Activated T-helper 17 cell treated with anti-CD3 and anti-CD28 coated beads, Interleukin-2, amount 50 U/mL, for 72 hours (primary cell): ENCODE measurements at regions not wholly inside any gene's neighbourhood (a gene's known extent, or its start where the extent isn't known, plus 50 kb on each side); places are given as distances from the start of the nearest gene placed in this dataset.
"Not testable (repeated sequence)": the region's sequence is repeated elsewhere in the genome, so short reads cannot be mapped to it uniquely, and the experiment has no call there.

ENCODE experiments used
- ATAC-seq: fragments of 150-1000 bp; cut with Tn5 transposase; replicated peaks from 2 replicates; pipeline ENCODE4 v1.10.0; 2021; ENCODE audit warnings: mild to moderate bottlenecking, moderate library complexity
- H3K27ac Mint-ChIP-seq: one replicate; pipeline ENCODE4 v1.8.0; 2022; ENCODE audit warnings: mixed read lengths
- H3K27me3 Mint-ChIP-seq: one replicate; pipeline ENCODE4 v1.8.0; 2022; ENCODE audit warnings: mixed read lengths
- H3K36me3 Mint-ChIP-seq: one replicate; pipeline ENCODE4 v1.8.0; 2022; ENCODE audit warnings: low read depth, mild to moderate bottlenecking, mixed read lengths
- H3K4me1 Mint-ChIP-seq: one replicate; pipeline ENCODE4 v1.8.0; 2022; ENCODE audit warnings: mixed read lengths
- H3K4me3 Mint-ChIP-seq: one replicate; pipeline ENCODE4 v1.8.0; 2022; ENCODE audit warnings: mild to moderate bottlenecking, mixed read lengths
- H3K9me3 Mint-ChIP-seq: one replicate; pipeline ENCODE4 v1.8.0; 2022; ENCODE audit warnings: mixed read lengths

DNA sequence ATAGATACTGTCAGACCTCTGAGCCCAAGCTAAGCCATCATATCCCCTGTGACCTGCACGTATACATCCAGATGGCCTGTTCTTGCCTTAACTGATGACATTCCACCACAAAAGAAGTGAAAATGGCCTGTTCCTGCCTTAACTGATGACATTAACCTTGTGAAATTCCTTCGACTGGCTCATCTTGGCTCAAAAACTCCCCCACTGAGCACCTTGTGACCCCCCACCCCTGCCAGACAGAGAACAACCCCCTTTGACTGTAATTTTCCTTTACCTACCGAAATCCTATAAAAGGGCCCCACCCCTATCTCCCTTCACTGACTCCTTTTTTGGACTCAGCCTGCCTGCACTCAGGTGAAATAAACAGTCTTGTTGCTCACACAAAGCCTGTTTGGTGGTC, 1114.2 kb downstream of the STIM2 start:
- not testable (repeated sequence) for H3K4me1 Mint-ChIP-seq, ATAC-seq, H3K36me3 Mint-ChIP-seq, H3K27me3 Mint-ChIP-seq, H3K4me3 Mint-ChIP-seq, H3K27ac Mint-ChIP-seq
- H3K9me3 Mint-ChIP-seq, result peaks cover 20% of the 10 kb centered on the region

DNA sequence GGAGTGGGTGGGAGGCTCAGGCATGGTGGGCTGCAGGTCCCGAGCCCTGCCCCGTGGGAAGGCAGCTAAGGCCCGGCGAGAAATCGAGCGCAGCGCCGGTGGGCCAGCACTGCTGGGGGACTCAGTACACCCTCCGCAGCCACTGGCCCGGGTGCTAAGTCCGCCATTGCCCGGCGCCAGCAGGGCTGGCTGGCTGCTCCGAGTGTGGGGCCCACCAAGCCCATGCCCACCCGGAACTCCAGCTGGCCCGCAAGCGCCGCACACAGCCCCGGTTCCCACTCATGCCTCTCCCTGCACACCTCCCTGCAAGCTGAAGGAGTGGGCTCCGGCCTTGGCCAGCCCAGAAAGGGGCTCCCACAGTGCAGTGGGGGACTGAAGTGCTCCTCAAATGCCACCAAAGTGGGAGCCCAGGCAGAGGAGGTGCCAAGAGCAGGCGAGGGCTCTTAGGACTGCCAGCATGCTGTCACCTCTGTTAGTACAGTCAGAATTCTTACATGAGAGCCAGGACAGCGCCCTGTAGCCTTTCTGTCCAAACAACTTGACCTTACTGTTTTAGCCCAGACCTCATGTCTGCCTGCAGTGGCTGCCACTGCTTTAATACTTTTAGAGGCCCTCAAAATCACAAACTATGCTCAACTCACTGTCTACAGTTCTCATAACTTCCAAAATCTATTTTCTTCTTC, 1117.9 kb downstream of the STIM2 start:
- H3K4me3 Mint-ChIP-seq, H3K4me1 Mint-ChIP-seq, H3K27me3 Mint-ChIP-seq, ATAC-seq, H3K36me3 Mint-ChIP-seq, H3K27ac Mint-ChIP-seq: not testable (repeated sequence)
- peaks cover 17% of the 10 kb centered on the region for H3K9me3 Mint-ChIP-seq

DNA sequence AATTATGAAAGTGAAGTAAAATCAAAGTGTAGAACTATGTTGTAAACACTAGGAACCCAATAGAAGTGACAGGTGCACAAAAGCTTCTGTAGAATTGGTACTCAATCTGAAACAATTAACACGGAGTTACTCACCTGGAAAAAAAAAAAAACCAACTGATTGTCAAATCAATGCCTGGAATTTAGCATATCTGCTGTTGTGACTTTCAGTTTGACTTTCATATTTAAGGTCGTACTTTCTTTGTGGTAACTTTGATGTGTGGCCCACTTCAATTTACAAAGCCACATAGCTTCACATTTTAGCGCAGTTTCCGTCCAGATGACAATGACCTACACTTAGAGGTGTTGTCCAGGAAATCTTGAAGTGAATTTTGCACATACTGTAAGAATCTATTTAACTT, 1124.9 kb downstream of the STIM2 start:
- ATAC-seq, result no peak
- H3K9me3 Mint-ChIP-seq, result no peaks in the 10 kb centered on the region
- H3K4me3 Mint-ChIP-seq, result no peak overlapping the region
- no peaks in the 10 kb centered on the region for H3K36me3 Mint-ChIP-seq
- H3K27ac Mint-ChIP-seq, result no peak overlapping the region
- H3K4me1 Mint-ChIP-seq, result no peaks in the 10 kb centered on the region
- H3K27me3 Mint-ChIP-seq, result no peaks in the 10 kb centered on the region

DNA sequence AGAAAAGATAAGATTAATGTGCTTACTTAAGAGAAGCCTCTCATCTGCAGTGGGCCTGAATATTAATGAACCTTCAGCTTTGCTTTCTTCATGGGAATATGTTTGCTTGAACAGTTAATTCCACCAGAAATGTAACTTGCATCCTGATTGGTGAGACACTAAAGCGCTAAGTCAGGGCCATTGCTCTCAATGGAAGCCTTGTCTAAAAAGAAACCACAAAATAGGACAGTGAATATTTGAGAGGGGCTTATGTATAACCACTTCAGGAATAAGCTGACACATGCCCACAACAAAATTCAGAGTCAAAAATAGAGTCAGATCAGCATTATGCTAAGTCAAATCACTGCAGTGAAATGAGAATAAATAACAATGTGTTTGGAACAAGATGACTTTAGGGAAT, 1125.8 kb downstream of the STIM2 start:
- Mint-ChIP-seq H3K4me3 (no peak overlapping the region), H3K27me3 (no peaks in the 10 kb centered on the region), H3K9me3 (no peaks in the 10 kb centered on the region), H3K36me3 (no peaks in the 10 kb centered on the region), H3K27ac (no peak overlapping the region), H3K4me1 (no peaks in the 10 kb centered on the region)
- no peak for ATAC-seq

DNA sequence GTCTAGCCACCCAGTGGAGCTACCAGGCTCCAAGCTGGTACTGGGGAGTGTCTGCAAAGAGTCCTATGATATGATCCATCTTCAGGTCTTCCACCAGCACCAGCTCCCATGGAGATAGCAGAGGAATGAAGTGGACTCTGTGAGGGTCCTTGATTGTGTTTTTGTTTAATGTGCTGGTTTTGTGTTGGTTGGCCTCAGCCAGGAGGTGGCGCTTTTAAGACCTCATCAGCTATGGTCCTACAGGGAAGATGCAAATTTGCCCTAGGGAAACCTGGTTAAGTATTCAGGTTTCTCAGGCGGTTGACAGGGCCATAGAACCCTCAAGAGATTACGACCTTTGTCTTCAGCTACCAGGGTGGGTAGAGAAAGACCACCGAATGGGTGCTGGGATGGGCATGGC, 1141.1 kb downstream of the STIM2 start:
- Mint-ChIP-seq H3K27ac (no peak overlapping the region), H3K9me3 (no peaks in the 10 kb centered on the region), H3K27me3 (no peaks in the 10 kb centered on the region), H3K4me1 (no peaks in the 10 kb centered on the region), H3K36me3 (no peaks in the 10 kb centered on the region), H3K4me3 (no peak overlapping the region)
- ATAC-seq, result no peak

DNA sequence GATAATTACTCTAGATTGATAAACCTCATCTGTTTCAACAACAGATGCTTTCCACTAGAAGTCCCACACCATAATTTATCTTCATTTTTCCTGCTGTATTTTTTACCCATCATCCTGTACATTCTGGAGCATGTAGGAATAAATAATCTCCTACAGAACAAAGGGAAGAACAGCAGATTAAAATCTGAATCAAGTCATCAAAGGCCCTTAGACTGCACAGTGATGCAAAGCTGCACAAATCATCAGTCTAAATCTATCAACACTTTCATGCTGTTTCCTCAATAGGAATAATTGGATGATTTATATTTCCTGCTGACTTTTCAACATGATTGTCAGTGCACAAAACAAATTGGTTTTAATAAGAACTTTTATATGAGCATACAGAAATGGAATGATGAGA, 1143.9 kb downstream of the STIM2 start:
- H3K4me1 Mint-ChIP-seq, result no peaks in the 10 kb centered on the region

DNA sequence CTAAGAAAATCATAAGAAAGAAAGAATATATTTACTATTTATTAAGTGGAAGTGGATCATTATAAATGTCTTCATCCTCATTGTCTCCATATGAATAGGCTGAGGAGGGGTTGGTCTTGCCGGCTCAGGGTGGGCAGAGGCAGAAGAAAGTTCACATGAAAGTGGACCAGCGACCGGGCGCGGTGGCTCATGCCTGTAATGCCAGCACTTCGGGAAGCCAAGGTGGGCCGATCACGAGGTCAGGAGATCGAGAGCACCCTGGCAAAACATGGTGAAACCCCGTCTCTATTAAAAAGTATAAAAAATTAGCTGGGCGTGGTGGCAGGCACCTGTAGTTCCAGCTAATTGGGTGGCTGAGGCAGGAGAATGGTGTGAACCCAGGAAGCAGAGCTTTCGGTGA, 1145.4 kb downstream of the STIM2 start:
- H3K4me3 Mint-ChIP-seq, result no peak overlapping the region
- ATAC-seq, result no peak
- H3K27ac Mint-ChIP-seq, result no peak overlapping the region

More for the DNA sequence above, 1143.9 kb downstream of the STIM2 start:
- no peaks in the 10 kb centered on the region for H3K36me3 Mint-ChIP-seq
- H3K4me3 Mint-ChIP-seq, result no peak overlapping the region
- ATAC-seq, result no peak
- H3K9me3 Mint-ChIP-seq, result no peaks in the 10 kb centered on the region
- H3K27ac Mint-ChIP-seq, result no peak overlapping the region
- no peaks in the 10 kb centered on the region for H3K27me3 Mint-ChIP-seq

DNA sequence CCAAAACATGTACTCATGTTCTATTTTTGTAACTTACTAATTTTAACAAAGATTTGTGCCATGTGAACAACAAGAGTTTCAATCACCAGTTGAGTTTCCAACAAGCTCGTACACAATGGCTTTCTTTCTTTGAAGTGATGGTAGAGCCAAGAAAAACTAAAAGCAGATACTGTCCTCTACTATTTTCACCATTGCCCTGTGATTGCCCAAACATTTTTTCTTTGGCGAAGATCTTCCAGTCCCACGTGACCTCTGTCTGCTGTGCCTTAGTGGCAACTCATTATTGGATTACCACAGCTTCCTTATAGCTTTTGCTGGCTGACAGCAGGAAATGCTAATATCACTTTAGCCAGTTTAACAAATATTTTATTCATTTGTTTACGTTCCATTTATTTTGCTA, 1147.1 kb downstream of the STIM2 start:
- no peak overlapping the region for H3K4me3 Mint-ChIP-seq
- no peaks in the 10 kb centered on the region for H3K36me3 Mint-ChIP-seq
- no peak overlapping the region for H3K27ac Mint-ChIP-seq
- H3K9me3 Mint-ChIP-seq, result peaks cover 3% of the 10 kb centered on the region
- H3K4me1 Mint-ChIP-seq, result no peaks in the 10 kb centered on the region
- no peak for ATAC-seq
- H3K27me3 Mint-ChIP-seq, result no peaks in the 10 kb centered on the region

More for the DNA sequence above, 1145.4 kb downstream of the STIM2 start:
- Mint-ChIP-seq H3K9me3 (peaks cover 3% of the 10 kb centered on the region), H3K36me3 (no peaks in the 10 kb centered on the region), H3K4me1 (no peaks in the 10 kb centered on the region), H3K27me3 (no peaks in the 10 kb centered on the region)

DNA sequence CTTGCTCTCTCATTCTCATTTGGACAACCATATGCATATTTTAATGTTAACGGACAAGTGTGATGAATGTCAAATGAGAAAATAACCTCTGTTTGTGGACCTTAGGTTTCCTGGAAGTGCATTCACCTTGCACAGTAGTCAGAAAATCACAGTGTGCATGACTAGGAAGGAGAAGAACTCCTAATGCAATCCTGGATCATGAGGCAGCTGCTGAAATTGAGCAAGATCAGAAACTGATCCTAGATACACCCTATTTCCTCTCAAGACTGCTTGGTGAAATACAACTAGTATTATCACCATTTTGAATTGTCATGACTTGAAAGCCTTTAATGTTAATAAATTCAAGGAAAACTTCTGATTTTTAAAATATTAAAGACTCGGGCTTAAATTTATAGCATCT, 1148.9 kb downstream of the STIM2 start:
- ATAC-seq, result no peak
- no peak overlapping the region for H3K4me3 Mint-ChIP-seq
- H3K9me3 Mint-ChIP-seq, result peaks cover 3% of the 10 kb centered on the region
- H3K4me1 Mint-ChIP-seq, result no peaks in the 10 kb centered on the region
- H3K36me3 Mint-ChIP-seq, result no peaks in the 10 kb centered on the region
- H3K27ac Mint-ChIP-seq, result no peak overlapping the region
- no peaks in the 10 kb centered on the region for H3K27me3 Mint-ChIP-seq

DNA sequence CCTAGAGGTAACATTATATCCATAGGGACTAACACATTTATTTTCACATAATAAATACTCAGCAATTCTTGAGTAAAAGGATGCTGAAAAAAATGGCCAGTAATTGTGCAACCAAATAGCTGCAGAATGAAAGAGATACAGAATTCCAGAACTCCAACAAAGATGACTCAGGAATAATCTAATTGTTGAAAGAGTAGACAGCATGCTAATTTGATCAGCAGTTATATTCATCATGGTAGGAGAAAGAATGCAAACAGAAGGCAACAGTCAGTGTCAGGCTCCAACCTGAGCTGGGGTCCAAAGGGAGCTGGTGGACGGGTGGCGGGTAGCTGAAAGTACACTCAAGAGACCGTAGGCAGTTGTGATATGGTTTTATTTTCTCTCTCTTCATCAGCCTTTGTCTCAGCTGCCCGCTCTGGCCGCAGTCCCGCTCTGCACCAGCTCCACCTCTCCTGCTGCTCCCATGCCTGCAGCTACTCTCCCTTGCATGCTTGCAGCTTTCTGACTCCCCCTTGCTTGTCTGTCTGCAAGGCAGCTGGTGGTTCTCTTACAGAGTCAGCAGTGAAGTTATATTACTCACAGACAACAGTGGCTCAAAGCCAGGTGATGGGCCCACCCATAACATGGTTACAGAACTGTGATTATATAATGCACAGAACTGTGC, 1150.1 kb downstream of the STIM2 start:
- Mint-ChIP-seq H3K4me3 (no peak overlapping the region), H3K4me1 (no peaks in the 10 kb centered on the region), H3K9me3 (peaks cover 3% of the 10 kb centered on the region), H3K27ac (no peak overlapping the region), H3K27me3 (no peaks in the 10 kb centered on the region), H3K36me3 (no peaks in the 10 kb centered on the region)
- ATAC-seq, result no peak

DNA sequence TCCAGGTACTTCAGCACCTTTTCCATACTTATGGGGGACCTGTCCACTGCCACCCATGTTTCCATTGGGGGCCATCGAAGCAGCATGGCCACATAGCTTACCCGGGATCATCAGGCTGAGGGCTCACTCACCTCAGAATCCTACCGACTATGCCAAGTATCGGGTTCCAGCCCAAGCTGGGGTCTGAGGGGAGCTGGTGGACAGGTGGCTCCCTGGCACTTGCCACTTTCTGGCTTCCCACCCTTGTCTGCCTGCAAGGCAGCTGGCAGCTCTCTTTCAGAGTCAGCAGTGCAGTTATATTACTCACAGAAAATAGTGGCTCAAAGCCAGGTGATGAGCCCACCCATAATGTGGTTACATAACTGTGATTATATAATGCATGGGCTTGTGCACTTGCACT, 1153.8 kb downstream of the STIM2 start:
- Mint-ChIP-seq H3K9me3 (peaks cover 11% of the 10 kb centered on the region), H3K27ac (no peak overlapping the region), H3K4me3 (no peak overlapping the region), H3K4me1 (no peaks in the 10 kb centered on the region), H3K27me3 (no peaks in the 10 kb centered on the region), H3K36me3 (no peaks in the 10 kb centered on the region)
- no peak for ATAC-seq

DNA sequence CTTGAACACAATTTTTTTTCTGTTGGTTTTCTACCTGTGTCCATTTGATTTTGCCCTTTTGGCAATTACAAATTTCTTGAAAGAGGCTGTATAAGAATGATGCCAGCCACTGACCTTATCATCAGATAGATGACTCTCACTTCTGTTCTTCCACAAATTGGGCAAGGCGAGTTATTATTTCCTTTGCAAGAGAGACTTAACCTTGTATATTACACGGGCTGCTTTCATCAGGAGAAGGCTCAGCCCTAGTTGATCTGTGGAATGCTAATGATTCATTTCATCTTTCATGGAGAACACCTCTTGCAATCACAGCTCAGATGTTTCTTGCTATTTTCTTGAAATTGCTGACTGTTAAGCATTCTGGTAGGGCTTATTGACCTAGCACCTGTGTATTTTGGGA, 1155.4 kb downstream of the STIM2 start:
- no peak for ATAC-seq
- Mint-ChIP-seq H3K27me3 (no peaks in the 10 kb centered on the region), H3K4me1 (no peaks in the 10 kb centered on the region), H3K36me3 (no peaks in the 10 kb centered on the region), H3K9me3 (peaks cover 12% of the 10 kb centered on the region), H3K4me3 (no peak overlapping the region), H3K27ac (no peak overlapping the region)

DNA sequence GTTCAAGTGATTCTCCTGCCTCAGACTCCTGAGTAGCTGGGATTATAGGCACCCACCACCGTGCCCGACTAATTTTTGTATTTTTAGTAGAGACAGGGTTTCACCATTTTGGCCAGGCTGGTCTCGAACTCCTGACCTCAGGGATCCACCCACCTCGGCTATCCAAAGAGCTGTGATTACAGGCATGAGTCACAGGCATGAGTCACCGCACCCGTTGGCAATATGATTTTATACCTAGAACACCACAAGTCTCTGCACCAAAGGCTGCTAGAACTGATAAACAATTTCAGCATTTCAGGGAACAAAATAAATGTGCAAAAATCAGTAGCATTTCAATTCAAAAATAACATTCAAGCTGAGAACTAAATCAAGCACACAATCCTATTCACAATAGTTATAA, 1177.6 kb downstream of the STIM2 start:
- ATAC-seq, H3K4me1 Mint-ChIP-seq, H3K36me3 Mint-ChIP-seq, H3K4me3 Mint-ChIP-seq, H3K27ac Mint-ChIP-seq, H3K27me3 Mint-ChIP-seq: not testable (repeated sequence)
- peaks cover 31% of the 10 kb centered on the region for H3K9me3 Mint-ChIP-seq

DNA sequence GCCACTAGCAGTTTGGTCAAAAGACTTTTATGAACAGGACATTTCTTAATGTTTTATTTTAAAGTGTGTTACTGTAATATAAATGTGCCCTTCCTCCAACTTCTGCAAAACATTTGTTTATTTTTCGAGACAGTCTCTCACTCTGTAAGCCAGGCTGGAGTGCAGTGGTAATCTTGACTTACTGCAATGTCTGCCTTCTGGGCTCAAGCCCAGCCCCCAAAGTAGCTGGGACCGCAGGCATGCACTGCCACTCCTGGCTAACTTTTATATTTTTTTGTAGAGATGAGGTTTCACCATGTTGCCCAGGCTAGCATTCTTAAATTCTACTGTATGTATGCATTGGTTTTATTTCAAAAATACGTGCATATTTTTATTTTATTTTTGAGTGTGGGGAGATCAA, 1201.9 kb downstream of the STIM2 start:
- no peaks in the 10 kb centered on the region for H3K4me1 Mint-ChIP-seq
- no peak for ATAC-seq
- no peak overlapping the region for H3K4me3 Mint-ChIP-seq

DNA sequence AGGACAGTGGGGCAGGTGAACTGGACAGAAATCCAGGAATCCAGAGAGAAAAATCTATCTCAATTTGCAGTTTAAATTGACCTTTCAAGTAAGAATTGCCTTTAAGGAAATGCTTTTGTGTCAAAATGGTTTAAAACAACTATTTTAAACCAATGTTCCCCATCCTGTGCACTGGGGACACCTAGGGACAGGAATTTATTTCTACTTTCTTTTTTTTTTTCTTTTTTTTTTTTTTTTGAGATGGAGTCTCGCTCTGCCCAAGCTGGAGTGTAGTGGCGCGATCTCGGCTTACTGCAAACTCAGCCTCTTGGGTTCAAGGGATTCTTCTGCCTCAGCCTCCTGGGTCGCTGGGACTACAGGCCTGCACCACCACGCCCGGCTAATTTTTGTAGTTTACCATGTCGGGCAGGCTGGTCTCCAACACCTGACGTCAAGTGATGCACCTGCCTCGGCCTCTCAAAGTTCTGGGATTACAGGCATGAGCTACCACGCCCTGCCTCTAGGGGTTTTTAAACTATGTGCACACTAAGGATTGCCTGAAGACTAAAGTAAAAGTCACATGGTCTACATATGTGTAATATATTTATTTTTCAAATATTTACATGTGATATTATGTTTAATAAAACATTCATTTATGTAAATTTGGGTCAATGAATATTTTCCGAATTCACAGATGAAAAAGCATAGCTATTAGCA, 1213.4 kb downstream of the STIM2 start:
- no peaks in the 10 kb centered on the region for H3K36me3 Mint-ChIP-seq
- no peak overlapping the region for H3K27ac Mint-ChIP-seq
- H3K27me3 Mint-ChIP-seq, result no peaks in the 10 kb centered on the region
- no peak for ATAC-seq
- H3K4me1 Mint-ChIP-seq, result no peaks in the 10 kb centered on the region
- H3K9me3 Mint-ChIP-seq, result peaks cover 10% of the 10 kb centered on the region
- H3K4me3 Mint-ChIP-seq, result no peak overlapping the region

More for the DNA sequence above, 1201.9 kb downstream of the STIM2 start:
- no peak overlapping the region for H3K27ac Mint-ChIP-seq
- no peaks in the 10 kb centered on the region for H3K36me3 Mint-ChIP-seq
- H3K9me3 Mint-ChIP-seq, result no peaks in the 10 kb centered on the region
- no peaks in the 10 kb centered on the region for H3K27me3 Mint-ChIP-seq
